HG03565 (cell line): ENCODE measurements at regions not wholly inside any gene's neighbourhood (a gene's known extent, or its start where the extent isn't known, plus 50 kb on each side); places are given as distances from the start of the nearest gene placed in this dataset.
"Not testable (repeated sequence)": the region's sequence is repeated elsewhere in the genome, so short reads cannot be mapped to it uniquely, and the experiment has no call there.

Experiments used
- ATAC-seq: cut with Tn5 transposase; IDR thresholded peaks from one replicate; pipeline ENCODE4 v1.9.1; 2021; ENCODE audit warnings: mild to moderate bottlenecking, moderate library complexity; ENCODE audit not compliant: unreplicated experiment

- ATAC-seq, result no peak
These were observed 170.9 kb downstream of the POLR1F start for GRCh38 chr7:19537942-19538401.

GRCh38 chr7:19533266-19533665 is 175.6 kb downstream of the POLR1F start:
- no peak for ATAC-seq

GRCh38 chr7:19530852-19531251 is 178.0 kb downstream of the POLR1F start:
- no peak for ATAC-seq

GRCh38 chr7:19530261-19530660 is 178.6 kb downstream of the POLR1F start:
- ATAC-seq, result no peak

- no peak for ATAC-seq
These were observed 182.2 kb downstream of the POLR1F start for GRCh38 chr7:19526639-19527038.

- no peak for ATAC-seq
These were observed 186.4 kb downstream of the POLR1F start for GRCh38 chr7:19522486-19522885.

GRCh38 chr7:19520392-19520791 is 188.4 kb downstream of the POLR1F start:
- no peak for ATAC-seq

- ATAC-seq, result no peak
These were observed 189.3 kb downstream of the POLR1F start for GRCh38 chr7:19519443-19520021.

- not testable (repeated sequence) for ATAC-seq
These were observed 191.3 kb downstream of the POLR1F start for GRCh38 chr7:19517546-19517945.

GRCh38 chr7:19508821-19509220 is 200.0 kb downstream of the POLR1F start:
- ATAC-seq, result no peak

GRCh38 chr7:19508124-19508523 is 200.7 kb downstream of the POLR1F start:
- no peak for ATAC-seq

GRCh38 chr7:19491821-19492452 is 216.9 kb downstream of the POLR1F start:
- peak; percentile 62 for ATAC-seq

GRCh38 chr7:19491371-19491770 is 217.5 kb downstream of the POLR1F start:
- ATAC-seq, result no peak

- ATAC-seq, result no peak
These were observed 219.5 kb downstream of the POLR1F start for GRCh38 chr7:19489162-19489820.

GRCh38 chr7:19488056-19488455 is 220.8 kb downstream of the POLR1F start:
- ATAC-seq, result no peak

- no peak for ATAC-seq
These were observed 226.2 kb downstream of the POLR1F start for GRCh38 chr7:19482628-19483027.

- ATAC-seq, result no peak
These were observed 228.5 kb downstream of the POLR1F start for GRCh38 chr7:19480383-19480782.

GRCh38 chr7:19470031-19470430 is 238.8 kb downstream of the POLR1F start:
- ATAC-seq, result no peak

- no peak for ATAC-seq
These were observed 243.0 kb downstream of the POLR1F start for GRCh38 chr7:19465861-19466260.

GRCh38 chr7:19464751-19465150 is 244.1 kb downstream of the POLR1F start:
- ATAC-seq, result no peak

- ATAC-seq, result no peak
These were observed 244.6 kb downstream of the POLR1F start for GRCh38 chr7:19464241-19464640.

- no peak for ATAC-seq
These were observed 245.3 kb downstream of the POLR1F start for GRCh38 chr7:19463581-19463980.
